Stomach (tissue), 8 donors: ENCODE measurements at regions not wholly inside any gene's neighbourhood (a gene's known extent, or its start where the extent isn't known, plus 50 kb on each side); places are given as distances from the start of the nearest gene placed in this dataset.

ENCODE experiments used
- DNase-seq, 2 donors: peaks; one replicate each; pipeline versions ENCODE4 v3.0.0 to v3.0.0-alpha.2; 2013 to 2019
- H3K27ac ChIP-seq, 5 donors: fragments of 200-600 bp in 4 of 5; sonication (generic) in 4 of 5; one replicate each; pipeline ENCODE4 v1.5.1; 2013 to 2019; ENCODE audit warnings: mild to moderate bottlenecking in 1 of 5, moderate library complexity in 1 of 5
- H3K27me3 ChIP-seq, 3 donors: fragments of 200-600 bp; sonication (generic); one replicate each; pipeline ENCODE4 v1.5.1; 2017 to 2019; ENCODE audit warnings: mixed run types in 1 of 3
- H3K36me3 ChIP-seq, 4 donors: fragments of 200-600 bp; sonication (generic); 1 replicate in 3 of 4; 2 replicates in 1 of 4; pipeline ENCODE4 v1.5.1; 2016 to 2019
- H3K4me1 ChIP-seq, 4 donors: fragments of 200-600 bp; sonication (generic); one replicate each; pipeline ENCODE4 v1.5.1; 2016 to 2019
- H3K4me3 ChIP-seq, 4 donors: fragments of 200-600 bp; sonication (generic) in 3 of 4; one replicate each; pipeline ENCODE4 v1.5.1; 2016 to 2019; ENCODE audit warnings: mild to moderate bottlenecking in 1 of 4
- H3K9me3 ChIP-seq, 4 donors: fragments of 200-600 bp; sonication (generic); one replicate each; pipeline ENCODE4 v1.5.1; 2016 to 2019
- CTCF ChIP-seq, 7 experiments: fragments of 450-650 bp in 4 of 7; fragments of 200-600 bp in 3 of 7; sonication (generic) in 3 of 7; IDR thresholded peaks; one replicate each; pipeline ENCODE4 v1.5.1; 2016 to 2019; ENCODE audit warnings: antibody characterized with exemption in 7 of 7, control low read depth in 2 of 7, mild to moderate bottlenecking in 1 of 7
- EP300 ChIP-seq: sonication (generic); formaldehyde crosslinking; IDR thresholded peaks from one replicate; pipeline ENCODE4 v1.6.1; 2017; ENCODE audit warnings: antibody characterized with exemption
- POLR2A ChIP-seq, 4 donors: fragments of 450-650 bp; IDR thresholded peaks; one replicate each; pipeline ENCODE4 v1.6.1; 2016; ENCODE audit warnings: antibody characterized with exemption in 4 of 4, control low read depth in 2 of 4, mild to moderate bottlenecking in 1 of 4, moderate library complexity in 1 of 4
- POLR2AphosphoS5 ChIP-seq, 3 donors: sonication (generic); formaldehyde crosslinking; IDR thresholded peaks; one replicate each; pipeline ENCODE4 v1.6.1; 2016; ENCODE audit warnings: antibody characterized with exemption in 3 of 3
- WGBS, 5 donors: extraction: QIAGEN DNeasy Blood & Tissue Kit in 3 of 5; methylation state at CpG; one replicate each; pipeline versions ENCODE4 v1.1.5 to v1.1.7; 2013 to 2018; 5-methylcytosine and 5-hydroxymethylcytosine counted together
- intact Hi-C: fragments of 100-400 bp; cut with DNase I; formaldehyde crosslinking; loops from one replicate; pipeline ENCODE4 v1.15.1; 2023; ENCODE audit warnings: low total_unique reads
- donor health status: healthy with polysubstance abuse.
- donor health status: Bipolar disorder and iron deficiency.
- donor health status: healthy.

- Histone ChIP-seq H3K9me3 (no peaks in the 10 kb centered on the region), H3K27ac (peak overlapping the region; percentile 52 to 78 (median 64)), H3K4me1 (peaks cover 0 to 9% (median 0%) of the 10 kb centered on the region in 4 donors), H3K27me3 (no peaks in the 10 kb centered on the region), H3K36me3 (no peaks in the 10 kb centered on the region), H3K4me3 (no peak overlapping the region)
- DNase-seq, result peak in 1 of 2 donors; percentile 52
- intact Hi-C loops, result no loop called here
- WGBS, 5 donors, result 31 to 65% (median 36%) methylated on average over 4 of the region's 4 CpGs
- TF ChIP-seq POLR2AphosphoS5 (IDR thresholded peaks at IDR 0.05), result peak in 1 of 3 donors; percentile 10
- TF ChIP-seq EP300, result no peak
- no peak for TF ChIP-seq POLR2A (IDR thresholded peaks at IDR 0.05)
These were observed 104.5 kb downstream of the NR2F2 start for GRCh38 chr15:96435022-96435421.

- no peaks in the 10 kb centered on the region for H3K27me3 ChIP-seq
- peaks cover 0 to 9% (median 0%) of the 10 kb centered on the region in 4 donors for H3K4me1 ChIP-seq
- 89 to 100% (median 93%) methylated on average over 3 of the region's 3 CpGs for WGBS, 5 donors
- H3K9me3 ChIP-seq, result no peaks in the 10 kb centered on the region
- no peak for DNase-seq
- peak overlapping the region in 4 of 5 donors; percentile 52 to 75 (median 59) for H3K27ac ChIP-seq
- H3K4me3 ChIP-seq, result no peak overlapping the region
- intact Hi-C loops, result no loop called here
- H3K36me3 ChIP-seq, result no peaks in the 10 kb centered on the region
- no peak for TF ChIP-seq CTCF (IDR thresholded peaks at IDR 0.05)
- no peak for TF ChIP-seq POLR2AphosphoS5 (IDR thresholded peaks at IDR 0.05)
- TF ChIP-seq EP300, result no peak
- TF ChIP-seq POLR2A (IDR thresholded peaks at IDR 0.05), result no peak
These were observed 105.3 kb downstream of the NR2F2 start for GRCh38 chr15:96435841-96436240.

GRCh38 chr15:96440978-96441377, 110.5 kb downstream of the NR2F2 start:
- no peaks in the 10 kb centered on the region for H3K36me3 ChIP-seq
- DNase-seq, result no peak
- no peak overlapping the region for H3K27ac ChIP-seq
- WGBS, 5 donors, result 86 to 93% (median 89%) methylated on average over 4 of the region's 4 CpGs
- no peaks in the 10 kb centered on the region for H3K27me3 ChIP-seq
- no peak for TF ChIP-seq EP300
- no peak for TF ChIP-seq POLR2AphosphoS5 (IDR thresholded peaks at IDR 0.05)
- TF ChIP-seq POLR2A (IDR thresholded peaks at IDR 0.05), result no peak
- TF ChIP-seq CTCF (IDR thresholded peaks at IDR 0.05), result no peak
- H3K9me3 ChIP-seq, result no peaks in the 10 kb centered on the region
- intact Hi-C loops, result no loop called here
- H3K4me1 ChIP-seq, result no peaks in the 10 kb centered on the region
- no peak overlapping the region for H3K4me3 ChIP-seq

- TF ChIP-seq POLR2AphosphoS5 (IDR thresholded peaks at IDR 0.05), result no peak
- Histone ChIP-seq H3K27ac (no peak overlapping the region), H3K27me3 (no peaks in the 10 kb centered on the region), H3K4me3 (no peak overlapping the region), H3K9me3 (no peaks in the 10 kb centered on the region), H3K36me3 (no peaks in the 10 kb centered on the region), H3K4me1 (no peaks in the 10 kb centered on the region)
- DNase-seq, result no peak
- intact Hi-C loops, result no loop called here
- WGBS, 5 donors, result 92 to 98% (median 95%) methylated on average over 18 of the region's 18 CpGs
These were observed 111.6 kb downstream of the NR2F2 start for GRCh38 chr15:96442076-96442475.

GRCh38 chr15:96444865-96445264, 114.4 kb downstream of the NR2F2 start:
- 59 to 68% (median 63%) methylated on average over 3 of the region's 3 CpGs for WGBS, 5 donors
- Histone ChIP-seq H3K4me1 (peaks cover 0 to 5% (median 0%) of the 10 kb centered on the region in 4 donors), H3K9me3 (no peaks in the 10 kb centered on the region), H3K27ac (no peak overlapping the region), H3K36me3 (no peaks in the 10 kb centered on the region), H3K4me3 (no peak overlapping the region), H3K27me3 (no peaks in the 10 kb centered on the region)
- TF ChIP-seq POLR2A (IDR thresholded peaks at IDR 0.05), result no peak
- no peak for TF ChIP-seq POLR2AphosphoS5 (IDR thresholded peaks at IDR 0.05)
- TF ChIP-seq EP300, result no peak
- TF ChIP-seq CTCF (IDR thresholded peaks at IDR 0.05), result no peak
- intact Hi-C loops, result no loop called here
- DNase-seq, result no peak
